Ovary (tissue), 7 donors: ENCODE measurements at regions not wholly inside any gene's neighbourhood (a gene's known extent, or its start where the extent isn't known, plus 50 kb on each side); places are given as distances from the start of the nearest gene placed in this dataset.
"Not testable (repeated sequence)": the region's sequence is repeated elsewhere in the genome, so short reads cannot be mapped to it uniquely, and the experiment has no call there.

Source experiments
- DNase-seq, 5 donors: peaks; one replicate each; pipeline ENCODE4 v3.0.0-alpha.2; 2019 to 2020
- H3K27ac ChIP-seq, 2 donors: fragments of 200-600 bp; one replicate each; pipeline versions ENCODE4 v1.5.1 to v1.8.0; 2019 to 2022
- H3K27me3 ChIP-seq: fragments of 200-600 bp; one replicate; pipeline ENCODE4 v1.8.0; 2022
- H3K36me3 ChIP-seq: fragments of 200-600 bp; sonication (generic); one replicate; pipeline ENCODE4 v1.5.1; 2019
- H3K4me1 ChIP-seq: one replicate; pipeline ENCODE4 v1.8.1; 2013; ENCODE audit warnings: mild to moderate bottlenecking, moderate library complexity; ENCODE audit not compliant: insufficient read depth
- H3K4me3 ChIP-seq: fragments of 200-600 bp; sonication (generic); one replicate; pipeline ENCODE4 v1.5.1; 2017
- H3K9me3 ChIP-seq, 2 donors: fragments of 200-600 bp in 1 of 2; sonication (generic) in 1 of 2; one replicate each; pipeline versions ENCODE4 v1.5.1 to v1.8.1; 2013 to 2019; ENCODE audit warnings: mild to moderate bottlenecking in 1 of 2, moderate library complexity in 1 of 2
- EP300 ChIP-seq: sonication (generic); formaldehyde crosslinking; IDR thresholded peaks from one replicate; pipeline ENCODE4 v1.6.1; 2017; ENCODE audit warnings: antibody characterized with exemption
- POLR2A ChIP-seq: fragments of 450-650 bp; IDR thresholded peaks from one replicate; pipeline ENCODE4 v1.6.1; 2017; ENCODE audit warnings: antibody characterized with exemption, mild to moderate bottlenecking, moderate library complexity
- WGBS, 3 donors: extraction: QIAGEN DNeasy Blood & Tissue Kit in 1 of 3; methylation state at CpG; one replicate each; pipeline versions ENCODE4 v1.1.5 to v1.1.7; 2013 to 2017; 5-methylcytosine and 5-hydroxymethylcytosine counted together
- intact Hi-C, 4 donors: fragments of 100-400 bp; cut with DNase I; formaldehyde crosslinking; loops; one replicate each; pipeline versions ENCODE4 v1.11.0 to v1.15.1; 2022 to 2023
- TF ChIP-seq, protein P1 (sequence below), 3 donors: fragments of 450-650 bp in 2 of 3; fragments of 200-600 bp in 1 of 3; IDR thresholded peaks; one replicate each; pipeline versions ENCODE4 v1.5.1 to v1.8.0; 2016 to 2022; ENCODE audit warnings: antibody characterized with exemption in 3 of 3, mild to moderate bottlenecking in 1 of 3
- donor health status: DM: no; HTN: no; CAD: no; lungs with moderate emphysema.
- donor health status: DM: no; HTN: no; CAD: no.
- donor health status: Bipolar disorder and iron deficiency.
- donor health status: DM: no; HTN: no; CAD: no.
- donor health status: DM: yes; HTN: yes; CAD: no.

DNA sequence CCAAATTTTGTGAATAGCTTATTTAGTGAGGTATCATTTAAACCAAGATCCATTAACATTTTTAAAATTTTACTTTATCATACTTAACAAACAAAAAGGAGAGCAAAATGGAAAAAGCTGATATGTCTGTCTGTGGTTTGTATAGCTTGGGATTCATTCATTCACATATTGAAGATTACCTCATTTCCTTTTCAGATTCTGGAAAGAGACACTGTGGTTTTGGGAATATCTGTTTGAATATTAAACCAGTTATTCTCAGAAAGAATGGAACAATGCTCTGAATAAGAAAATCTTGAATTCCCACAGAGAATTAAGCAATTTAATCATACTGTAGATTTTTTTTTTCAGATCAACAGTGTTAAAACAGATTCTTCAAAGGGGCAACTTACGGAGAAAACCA lies 93.8 kb upstream of the PRDX6 start:
- intact Hi-C loops: no loop called here

DNA sequence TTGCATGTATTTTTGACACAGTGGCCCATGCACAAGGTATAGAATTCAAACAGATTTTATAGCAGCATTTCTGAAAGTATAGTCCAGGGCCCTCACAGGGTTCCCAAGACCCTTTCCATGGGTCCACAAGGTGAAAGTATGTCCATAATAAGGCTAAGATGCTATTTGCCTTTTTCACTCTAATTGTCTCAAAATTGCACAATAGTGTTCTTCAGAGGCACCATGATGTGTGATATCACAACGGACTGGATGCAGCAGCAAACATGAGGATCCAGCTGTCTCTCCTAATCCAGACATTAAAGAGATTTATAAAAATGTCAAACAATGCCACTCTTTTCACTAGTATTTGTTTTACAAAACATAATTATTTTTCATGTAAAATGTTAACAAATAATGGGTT lies 88.8 kb upstream of the PRDX6 start:
- WGBS, 3 donors: 49 to 82% (median 54%) methylated on average over 1 of the region's 1 CpG
- no peaks in the 10 kb centered on the region for H3K9me3 ChIP-seq

More for the DNA sequence above, 93.8 kb upstream of the PRDX6 start:
- H3K4me1 ChIP-seq: no peaks in the 10 kb centered on the region
- no peak overlapping the region for H3K4me3 ChIP-seq
- no peaks in the 10 kb centered on the region for H3K27me3 ChIP-seq
- H3K9me3 ChIP-seq: no peaks in the 10 kb centered on the region
- H3K27ac ChIP-seq: no peak overlapping the region
- H3K36me3 ChIP-seq: no peaks in the 10 kb centered on the region
- 80 to 93% (median 90%) methylated on average over 1 of the region's 1 CpG for WGBS, 3 donors
- DNase-seq: no peak
- TF ChIP-seq POLR2A (no peak), EP300 (no peak)
- TF ChIP-seq, protein P1, sequence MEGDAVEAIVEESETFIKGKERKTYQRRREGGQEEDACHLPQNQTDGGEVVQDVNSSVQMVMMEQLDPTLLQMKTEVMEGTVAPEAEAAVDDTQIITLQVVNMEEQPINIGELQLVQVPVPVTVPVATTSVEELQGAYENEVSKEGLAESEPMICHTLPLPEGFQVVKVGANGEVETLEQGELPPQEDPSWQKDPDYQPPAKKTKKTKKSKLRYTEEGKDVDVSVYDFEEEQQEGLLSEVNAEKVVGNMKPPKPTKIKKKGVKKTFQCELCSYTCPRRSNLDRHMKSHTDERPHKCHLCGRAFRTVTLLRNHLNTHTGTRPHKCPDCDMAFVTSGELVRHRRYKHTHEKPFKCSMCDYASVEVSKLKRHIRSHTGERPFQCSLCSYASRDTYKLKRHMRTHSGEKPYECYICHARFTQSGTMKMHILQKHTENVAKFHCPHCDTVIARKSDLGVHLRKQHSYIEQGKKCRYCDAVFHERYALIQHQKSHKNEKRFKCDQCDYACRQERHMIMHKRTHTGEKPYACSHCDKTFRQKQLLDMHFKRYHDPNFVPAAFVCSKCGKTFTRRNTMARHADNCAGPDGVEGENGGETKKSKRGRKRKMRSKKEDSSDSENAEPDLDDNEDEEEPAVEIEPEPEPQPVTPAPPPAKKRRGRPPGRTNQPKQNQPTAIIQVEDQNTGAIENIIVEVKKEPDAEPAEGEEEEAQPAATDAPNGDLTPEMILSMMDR (IDR thresholded peaks at IDR 0.05): no peak

DNA sequence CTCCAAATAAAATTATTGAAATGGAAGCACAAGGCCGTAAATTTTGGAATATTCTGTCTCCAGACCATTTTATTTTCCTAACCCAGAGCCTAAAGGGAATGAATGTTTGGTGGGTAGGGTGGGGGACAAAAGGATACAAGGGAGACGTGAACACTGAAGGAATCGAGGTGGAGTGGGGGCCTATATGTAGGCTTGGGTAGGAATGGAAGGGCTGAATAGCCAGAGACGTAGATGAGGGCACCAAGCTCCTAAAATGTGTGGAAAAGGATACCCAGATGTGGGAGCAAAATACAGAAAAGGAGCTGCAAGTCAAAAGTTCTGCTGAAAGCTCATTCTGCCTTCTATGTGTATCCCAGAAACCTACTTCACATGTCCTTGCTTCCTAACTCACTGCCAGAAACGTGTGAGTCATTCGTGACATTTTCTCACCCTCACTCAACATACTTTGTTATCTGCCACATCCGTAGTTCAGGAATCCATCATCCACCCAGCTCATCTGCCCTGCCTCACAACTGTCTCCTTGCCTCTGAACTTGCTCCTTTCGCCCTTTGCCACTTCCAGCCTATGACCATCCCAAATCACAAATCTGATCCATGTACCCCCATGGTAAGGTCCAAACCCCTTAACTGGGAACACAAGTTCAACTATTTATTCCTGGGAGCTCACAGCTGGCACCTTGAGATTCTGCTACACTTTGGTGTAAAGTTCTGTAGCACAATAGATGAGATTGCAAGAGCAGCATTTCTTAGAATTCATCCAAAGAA lies 84.1 kb upstream of the PRDX6 start:
- H3K27ac ChIP-seq: no peak overlapping the region
- no peak for DNase-seq
- no peak overlapping the region for H3K4me3 ChIP-seq
- H3K36me3 ChIP-seq: no peaks in the 10 kb centered on the region
- WGBS, 3 donors: 59 to 71% (median 62%) methylated on average over 8 of the region's 8 CpGs
- H3K4me1 ChIP-seq: no peaks in the 10 kb centered on the region
- H3K9me3 ChIP-seq: no peaks in the 10 kb centered on the region
- intact Hi-C loops: no loop called here
- no peaks in the 10 kb centered on the region for H3K27me3 ChIP-seq
- TF ChIP-seq, protein P1 (IDR thresholded peaks at IDR 0.05): no peak
- TF ChIP-seq EP300 (no peak), POLR2A (no peak)

More for the DNA sequence above, 88.8 kb upstream of the PRDX6 start:
- DNase-seq: no peak
- no peak overlapping the region for H3K27ac ChIP-seq
- H3K4me3 ChIP-seq: no peak overlapping the region
- H3K27me3 ChIP-seq: no peaks in the 10 kb centered on the region
- TF ChIP-seq EP300 (no peak), POLR2A (no peak)
- TF ChIP-seq, protein P1 (IDR thresholded peaks at IDR 0.05): no peak
- no peaks in the 10 kb centered on the region for H3K36me3 ChIP-seq
- no peaks in the 10 kb centered on the region for H3K4me1 ChIP-seq
- intact Hi-C loops: no loop called here

DNA sequence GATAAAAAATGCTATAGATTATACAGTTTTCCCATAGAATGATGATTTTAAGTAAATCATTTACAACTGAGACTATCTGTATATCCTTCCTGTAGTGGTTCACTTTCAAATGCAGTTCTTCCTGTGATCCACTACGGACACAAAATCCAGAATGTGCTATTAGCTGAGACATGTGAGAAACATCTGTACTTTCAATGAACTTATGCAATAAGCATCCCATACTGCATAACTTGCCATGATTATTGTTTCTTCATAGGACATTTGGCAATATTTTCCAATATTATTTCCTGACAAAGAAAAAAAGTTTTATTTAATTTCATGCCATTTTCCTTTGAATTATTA lies 83.5 kb upstream of the PRDX6 start:
- intact Hi-C loops: no loop called here
- TF ChIP-seq, protein P1 (IDR thresholded peaks at IDR 0.05): no peak
- TF ChIP-seq POLR2A (no peak), EP300 (no peak)

DNA sequence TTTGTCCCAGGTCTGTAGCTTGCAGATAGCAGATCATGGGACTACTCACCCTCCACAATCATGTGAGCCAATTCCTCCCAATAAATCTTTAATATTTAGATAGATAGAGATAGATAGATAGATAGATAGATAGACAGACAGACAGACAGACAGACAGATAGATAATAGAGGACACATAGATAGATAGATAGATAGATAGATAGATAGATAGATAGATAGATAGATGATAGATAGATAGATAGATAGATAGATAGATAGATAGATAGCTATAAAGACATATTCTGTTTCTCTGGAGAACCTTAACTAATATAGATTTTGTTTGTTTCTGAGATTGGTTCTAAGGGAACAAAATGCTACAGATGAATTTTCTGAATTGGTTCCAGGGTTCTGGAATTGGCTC lies 82.3 kb upstream of the PRDX6 start:
- H3K4me3 ChIP-seq: not testable (repeated sequence)

More for the DNA sequence above, 83.5 kb upstream of the PRDX6 start:
- WGBS, 3 donors: 69 to 82% (median 78%) methylated on average over 1 of the region's 1 CpG
- Histone ChIP-seq H3K4me3 (no peak overlapping the region), H3K4me1 (no peaks in the 10 kb centered on the region), H3K36me3 (no peaks in the 10 kb centered on the region), H3K27me3 (no peaks in the 10 kb centered on the region), H3K9me3 (no peaks in the 10 kb centered on the region), H3K27ac (no peak overlapping the region)
- no peak for DNase-seq

More for the DNA sequence above, 82.3 kb upstream of the PRDX6 start:
- H3K9me3 ChIP-seq, H3K36me3 ChIP-seq, H3K27me3 ChIP-seq, H3K27ac ChIP-seq, intact Hi-C loops, DNase-seq, H3K4me1 ChIP-seq: not testable (repeated sequence)
